ENCODE measurements at regions not wholly inside any gene's neighbourhood (a gene's known extent, or its start where the extent isn't known, plus 50 kb on each side); places are given as distances from the start of the nearest gene placed in this dataset.

GRCh38 chr13:109651854-109652253, 134.5 kb downstream of the IRS2 start:
- H3K9me3 Mint-ChIP-seq, result peaks cover 0 to 3% (median 0%) of the 10 kb centered on the region in 7 donors

GRCh38 chr13:109651311-109651710, 135.1 kb downstream of the IRS2 start:
- no peaks in the 10 kb centered on the region for H3K79me2 ChIP-seq (ENCODE audit: insufficient read depth, low read length)
- no peaks in the 10 kb centered on the region for H4K20me1 ChIP-seq (ENCODE audit: insufficient read depth, low read length)
- H3K9ac ChIP-seq (ENCODE audit: insufficient read depth, low read length, poor library complexity, severe bottlenecking), result no peak overlapping the region
- intact Hi-C loops (cut with micrococcal nuclease), result loop anchor here (5.0 to 10.0 kb wide), 3 partner anchors 51 to 267 kb away; partner anchors contain the start of gene IRS2 (in 1 of the 2)
- H3K4me3 Mint-ChIP-seq, result no peak overlapping the region
- H3K9me3 Mint-ChIP-seq, result peaks cover 0 to 3% (median 0%) of the 10 kb centered on the region in 7 donors
- peak overlapping the region; percentile 88 to 99 (median 92) for H3K27ac Mint-ChIP-seq
- H3K4me1 ChIP-seq (ENCODE audit: control insufficient read depth in 1 of 2, insufficient read depth in 2 of 2, low read length in 2 of 2), result peaks cover 60 to 78% of the 10 kb centered on the region in 2 donors
- H3K4me1 Mint-ChIP-seq, result peaks cover 72% of the 10 kb centered on the region
- no peak for TF ChIP-seq CTCF (IDR thresholded peaks at IDR 0.05)
- H3K36me3 Mint-ChIP-seq, result no peaks in the 10 kb centered on the region
- no peaks in the 10 kb centered on the region for H3K27me3 ChIP-seq (ENCODE audit: control insufficient read depth in 2 of 2, insufficient read depth in 2 of 2, low read length in 2 of 2)
- 73% methylated on average over 3 of the region's 5 CpGs for WGBS (ENCODE audit: insufficient coverage)
- H3K4me3 ChIP-seq (replicated peaks in 1 of 3; ENCODE audit: low read depth in 2 of 3, low read length in 3 of 3), result no peak overlapping the region
- no peaks in the 10 kb centered on the region for H3K9me3 ChIP-seq (replicated peaks in 1 of 2; ENCODE audit: control insufficient read depth in 1 of 2, insufficient read depth in 1 of 2, low read length in 2 of 2)
- no peak for DNase-seq
- H3K27me3 Mint-ChIP-seq (ENCODE audit: low read depth in 3 of 3), result peaks cover 0 to 2% (median 2%) of the 10 kb centered on the region in 3 donors
- peak overlapping the region; percentile 51 to 91 for H3K27ac ChIP-seq (ENCODE audit: low read depth in 1 of 2, low read length in 2 of 2)
- peak overlapping the region; percentile 15 for H3K4me2 ChIP-seq (replicated peaks; ENCODE audit: extremely low read depth, low read length, poor library complexity, severe bottlenecking)
- no peak overlapping the region for H2AFZ ChIP-seq (ENCODE audit: insufficient read depth, low read depth, low read length, poor library complexity, severe bottlenecking)
- no peaks in the 10 kb centered on the region for H3K36me3 ChIP-seq (replicated peaks in 1 of 2; ENCODE audit: control insufficient read depth in 1 of 2, insufficient read depth in 2 of 2, low read length in 2 of 2)

More at GRCh38 chr13:109651854-109652253, 134.5 kb downstream of the IRS2 start:
- H4K20me1 ChIP-seq (ENCODE audit: insufficient read depth, low read length), result no peaks in the 10 kb centered on the region
- no peak overlapping the region for H3K4me3 Mint-ChIP-seq
- no peaks in the 10 kb centered on the region for H3K79me2 ChIP-seq (ENCODE audit: insufficient read depth, low read length)
- H2AFZ ChIP-seq (ENCODE audit: insufficient read depth, low read depth, low read length, poor library complexity, severe bottlenecking), result no peak overlapping the region
- no peak for TF ChIP-seq CTCF (IDR thresholded peaks at IDR 0.05)
- peak overlapping the region in 1 of 3 experiments; percentile 19 for H3K4me3 ChIP-seq (replicated peaks in 1 of 3; ENCODE audit: low read depth in 2 of 3, low read length in 3 of 3)
- H3K27me3 ChIP-seq (ENCODE audit: control insufficient read depth in 2 of 2, insufficient read depth in 2 of 2, low read length in 2 of 2), result no peaks in the 10 kb centered on the region
- WGBS (ENCODE audit: insufficient coverage), result 0% methylated on average over 3 of the region's 6 CpGs
- H3K27ac Mint-ChIP-seq, result peak overlapping the region; percentile 88 to 99 (median 92)
- H3K36me3 ChIP-seq (replicated peaks in 1 of 2; ENCODE audit: control insufficient read depth in 1 of 2, insufficient read depth in 2 of 2, low read length in 2 of 2), result no peaks in the 10 kb centered on the region
- H3K27ac ChIP-seq (ENCODE audit: low read depth in 1 of 2, low read length in 2 of 2), result peak overlapping the region; percentile 51 to 91
- peak; percentile 34 to 77 (median 75) for DNase-seq
- no peaks in the 10 kb centered on the region for H3K9me3 ChIP-seq (replicated peaks in 1 of 2; ENCODE audit: control insufficient read depth in 1 of 2, insufficient read depth in 1 of 2, low read length in 2 of 2)
- no peak overlapping the region for H3K9ac ChIP-seq (ENCODE audit: insufficient read depth, low read length, poor library complexity, severe bottlenecking)
- H3K36me3 Mint-ChIP-seq, result peaks cover 0 to 3% of the 10 kb centered on the region in 2 donors
- peaks cover 0 to 2% (median 2%) of the 10 kb centered on the region in 3 donors for H3K27me3 Mint-ChIP-seq (ENCODE audit: low read depth in 3 of 3)
- peaks cover 64 to 81% of the 10 kb centered on the region in 2 donors for H3K4me1 ChIP-seq (ENCODE audit: control insufficient read depth in 1 of 2, insufficient read depth in 2 of 2, low read length in 2 of 2)
- peaks cover 75% of the 10 kb centered on the region for H3K4me1 Mint-ChIP-seq
- peak overlapping the region; percentile 15 for H3K4me2 ChIP-seq (replicated peaks; ENCODE audit: extremely low read depth, low read length, poor library complexity, severe bottlenecking)
- intact Hi-C loops (cut with micrococcal nuclease), result loop anchor here (5.0 to 10.0 kb wide), 3 partner anchors 50 to 267 kb away; partner anchors contain the start of gene IRS2 (in 1 of the 2)

Data from CD14-positive monocyte (primary cell).